DMS153 treated with DMSO at 0.1 percent for 48 hours (cell line): ENCODE measurements at regions not wholly inside any gene's neighbourhood (a gene's known extent, or its start where the extent isn't known, plus 50 kb on each side); places are given as distances from the start of the nearest gene placed in this dataset.

ENCODE experiments used
- DNase-seq: peaks from one replicate; lab custom pipeline; 2025; ENCODE audit not compliant: unreplicated experiment; lab: John Stamatoyannopoulos, UW

- DNase-seq: no peak
Measured at GRCh38 chr15:98506711-98507110, 141.6 kb upstream of the IGF1R start.

- DNase-seq: no peak
Measured at GRCh38 chr15:98513428-98513986, 134.8 kb upstream of the IGF1R start.

- DNase-seq: no peak
Measured at GRCh38 chr15:98514034-98514622, 134.2 kb upstream of the IGF1R start.

GRCh38 chr15:98518823-98519561 is 129.3 kb upstream of the IGF1R start:
- DNase-seq: no peak

GRCh38 chr15:98519767-98520550 is 128.4 kb upstream of the IGF1R start:
- no peak for DNase-seq

- no peak for DNase-seq
Measured at GRCh38 chr15:98522127-98522526, 126.2 kb upstream of the IGF1R start.

- no peak for DNase-seq
Measured at GRCh38 chr15:98523912-98524662, 124.3 kb upstream of the IGF1R start.

- no peak for DNase-seq
Measured at GRCh38 chr15:98524838-98525660, 123.3 kb upstream of the IGF1R start.

- DNase-seq: no peak
Measured at GRCh38 chr15:98525661-98526001, 122.7 kb upstream of the IGF1R start.

GRCh38 chr15:98526094-98526493 is 122.2 kb upstream of the IGF1R start:
- no peak for DNase-seq

- no peak for DNase-seq
Measured at GRCh38 chr15:98528046-98528725, 120.2 kb upstream of the IGF1R start.

GRCh38 chr15:98529205-98530145 is 118.9 kb upstream of the IGF1R start:
- DNase-seq: no peak

GRCh38 chr15:98530570-98530969 is 117.8 kb upstream of the IGF1R start:
- no peak for DNase-seq

GRCh38 chr15:98532063-98532462 is 116.3 kb upstream of the IGF1R start:
- no peak for DNase-seq

- DNase-seq: no peak
Measured at GRCh38 chr15:98536976-98537375, 111.4 kb upstream of the IGF1R start.

GRCh38 chr15:98537516-98538060 is 110.8 kb upstream of the IGF1R start:
- no peak for DNase-seq

GRCh38 chr15:98541519-98541918 is 106.8 kb upstream of the IGF1R start:
- no peak for DNase-seq

- no peak for DNase-seq
Measured at GRCh38 chr15:98543237-98543636, 105.1 kb upstream of the IGF1R start.
